ENCODE measurements at regions not wholly inside any gene's neighbourhood (a gene's known extent, or its start where the extent isn't known, plus 50 kb on each side); places are given as distances from the start of the nearest gene placed in this dataset.

- DNase-seq (ENCODE audit: low read depth in 1 of 2, low spot score in 1 of 2), result no peak
- Histone ChIP-seq H3K9me3 (no peaks in the 10 kb centered on the region), H3K27ac (no peak overlapping the region), H3K4me2 (no peak overlapping the region), H3K4me1 (no peaks in the 10 kb centered on the region), H3K4me3 (no peak overlapping the region)
- POLR2A ChIA-PET, result no interaction called here
- 2% methylated on average over 3 of the region's 3 CpGs for WGBS (ENCODE audit: missing lambda C conversion rate)
- TF ChIP-seq E2F6 (IDR thresholded peaks at IDR 0.05; ENCODE audit: borderline replicate concordance, low read depth), result no peak
- ATAC-seq, result no peak
- no peak for FAIRE-seq
- CTCF ChIA-PET, result no interaction called here
Measured at GRCh38 chr16:76059186-76059585, 218.0 kb upstream of the CNTNAP4 start.

GRCh38 chr16:76059701-76060100 lies 217.5 kb upstream of the CNTNAP4 start:
- CTCF ChIA-PET, result no interaction called here
- POLR2A ChIA-PET, result no interaction called here
- DNase-seq (ENCODE audit: low read depth in 1 of 2, low spot score in 1 of 2) (no peak), FAIRE-seq (no peak), ATAC-seq (no peak)
- Histone ChIP-seq H3K4me3 (no peak overlapping the region), H3K27ac (no peak overlapping the region), H3K4me1 (no peaks in the 10 kb centered on the region), H3K9me3 (no peaks in the 10 kb centered on the region), H3K4me2 (no peak overlapping the region)
- TF ChIP-seq EHF (CRISPR knock-in tag; IDR thresholded peaks at IDR 0.05) (no peak), FOSL2 (IDR thresholded peaks at IDR 0.05) (no peak), FOSL2 (CRISPR knock-in tag; IDR thresholded peaks at IDR 0.05) (no peak), MAFK (IDR thresholded peaks at IDR 0.05; ENCODE audit: partially characterized antibody) (no peak), CTCF (IDR thresholded peaks at IDR 0.05) (no peak), TFCP2L1 (CRISPR knock-in tag; IDR thresholded peaks at IDR 0.05) (no peak), ELK1 (IDR thresholded peaks at IDR 0.05; ENCODE audit: low read depth, low read length) (no peak), HMGXB4 (CRISPR knock-in tag; IDR thresholded peaks at IDR 0.05; ENCODE audit: borderline replicate concordance) (no peak), ATOH8 (CRISPR knock-in tag; IDR thresholded peaks at IDR 0.05; ENCODE audit: low read depth) (no peak), RAD21 (conservative IDR thresholded peaks at IDR 0.05 in 1 of 2, IDR thresholded peaks at IDR 0.05 in 1 of 2) (no peak), ZNF302 (CRISPR knock-in tag; IDR thresholded peaks at IDR 0.05) (no peak), FOSB (CRISPR knock-in tag; IDR thresholded peaks at IDR 0.05) (no peak), HEYL (CRISPR knock-in tag; IDR thresholded peaks at IDR 0.05) (no peak), ZSCAN20 (CRISPR knock-in tag; IDR thresholded peaks at IDR 0.05) (no peak), EP300 (IDR thresholded peaks at IDR 0.05) (no peak), REST (IDR thresholded peaks at IDR 0.05) (no peak), POLR2A (IDR thresholded peaks at IDR 0.05; ENCODE audit: low read length) (no peak), CHD4 (IDR thresholded peaks at IDR 0.05; ENCODE audit: borderline replicate concordance) (no peak), JUN (IDR thresholded peaks at IDR 0.05) (no peak), E2F6 (IDR thresholded peaks at IDR 0.05; ENCODE audit: borderline replicate concordance, low read depth) (no peak)
- 8% methylated on average over 2 of the region's 2 CpGs for WGBS (ENCODE audit: missing lambda C conversion rate)
